ENCODE measurements at regions not wholly inside any gene's neighbourhood (a gene's known extent, or its start where the extent isn't known, plus 50 kb on each side); places are given as distances from the start of the nearest gene placed in this dataset.

DNA sequence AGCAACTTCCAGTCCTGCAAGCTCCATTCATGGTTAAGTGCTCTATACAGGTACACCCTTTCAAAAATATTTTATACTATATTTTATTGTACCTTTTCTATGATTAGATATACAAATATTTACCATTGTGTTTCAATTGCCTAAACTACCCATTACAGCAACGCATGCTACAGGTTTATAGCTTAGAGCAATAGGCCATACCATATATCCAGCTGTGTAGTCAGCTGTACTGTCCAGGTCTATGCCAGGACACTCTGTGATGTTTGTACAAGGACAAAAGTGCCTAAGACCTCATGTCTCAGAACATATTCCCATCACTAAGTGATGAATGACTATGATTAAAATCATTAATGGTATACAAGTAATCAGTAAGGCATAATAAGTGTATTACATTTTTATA is 368.7 kb downstream of the CMPK2 start (continued):
- TF ChIP-seq HMGXB4 (CRISPR knock-in tag; IDR thresholded peaks at IDR 0.05; ENCODE audit: borderline replicate concordance in 1 of 2, low read depth in 1 of 2) = no peak

- in situ Hi-C loops (cut with HindIII; ENCODE audit: extremely low pct_ligation_motif_present, low pct_unique_long_range_greater_than_20kb) = no loop called here
Measured at GRCh38 chr2:6498841-6499240, 366.9 kb downstream of the CMPK2 start.

More at GRCh38 chr2:6498841-6499240, 366.9 kb downstream of the CMPK2 start:
- Histone ChIP-seq H3K27me3 (ENCODE audit: control insufficient read depth in 1 of 2, insufficient read depth in 2 of 2, low read length in 2 of 2) (peaks cover 0 to 3% of the 10 kb centered on the region in 2 experiments; a peak in 1 of 5 replicates), H3K4me2 (ENCODE audit: low read depth, low read length) (no peak overlapping the region), H3K9me3 (ENCODE audit: low read length) (no peaks in the 10 kb centered on the region), H3K27ac (ENCODE audit: extremely low read length, insufficient read depth, low read length) (no peak overlapping the region), H3K36me3 (replicated peaks in 1 of 2; ENCODE audit: control insufficient read depth in 1 of 2, insufficient read depth in 2 of 2, low read length in 2 of 2) (no peaks in the 10 kb centered on the region), H3K4me3 (replicated peaks in 1 of 3; ENCODE audit: insufficient read depth in 1 of 3, low read depth in 2 of 3, low read length in 3 of 3) (no peak overlapping the region), H3K9ac (ENCODE audit: insufficient read depth, low read depth, low read length) (no peak overlapping the region), H4K20me1 (ENCODE audit: insufficient read depth, low read length) (no peaks in the 10 kb centered on the region), H3K79me2 (ENCODE audit: insufficient read depth, low read length) (no peaks in the 10 kb centered on the region), H3K4me1 (ENCODE audit: insufficient read depth, low read length) (no peaks in the 10 kb centered on the region), H2AFZ (ENCODE audit: low read length) (no peak overlapping the region)
- no TSS peak for BruUV-seq (replicated peaks)
- WGBS (ENCODE audit: low lambda C conversion rate) = 24% methylated on average over 6 of the region's 6 CpGs
- ATAC-seq (no peak), DNase-seq (ENCODE audit: low spot score) (no peak), FAIRE-seq (no peak)
- ChIA-PET CTCF (ENCODE audit: low intra/inter-chr PET ratio, low total read pairs) (no interaction called here), POLR2A (no interaction called here)
- TF ChIP-seq SMARCE1 (IDR thresholded peaks at IDR 0.05; ENCODE audit: borderline replicate concordance) (no peak), RBAK (CRISPR knock-in tag; IDR thresholded peaks at IDR 0.05) (no peak), ZNF660 (CRISPR knock-in tag; IDR thresholded peaks at IDR 0.05; ENCODE audit: borderline replicate concordance, low read depth) (no peak), ZSCAN5A (CRISPR knock-in tag; IDR thresholded peaks at IDR 0.05; ENCODE audit: borderline replicate concordance) (no peak), ZNF468 (CRISPR knock-in tag; IDR thresholded peaks at IDR 0.05) (no peak), ZNF333 (CRISPR knock-in tag; IDR thresholded peaks at IDR 0.05; ENCODE audit: borderline replicate concordance) (no peak), POLR2AphosphoS2 (IDR thresholded peaks at IDR 0.05; ENCODE audit: low read depth, low read length) (no peak), MAX (IDR thresholded peaks at IDR 0.05) (no peak)
- TF ChIP-seq, protein P1, sequence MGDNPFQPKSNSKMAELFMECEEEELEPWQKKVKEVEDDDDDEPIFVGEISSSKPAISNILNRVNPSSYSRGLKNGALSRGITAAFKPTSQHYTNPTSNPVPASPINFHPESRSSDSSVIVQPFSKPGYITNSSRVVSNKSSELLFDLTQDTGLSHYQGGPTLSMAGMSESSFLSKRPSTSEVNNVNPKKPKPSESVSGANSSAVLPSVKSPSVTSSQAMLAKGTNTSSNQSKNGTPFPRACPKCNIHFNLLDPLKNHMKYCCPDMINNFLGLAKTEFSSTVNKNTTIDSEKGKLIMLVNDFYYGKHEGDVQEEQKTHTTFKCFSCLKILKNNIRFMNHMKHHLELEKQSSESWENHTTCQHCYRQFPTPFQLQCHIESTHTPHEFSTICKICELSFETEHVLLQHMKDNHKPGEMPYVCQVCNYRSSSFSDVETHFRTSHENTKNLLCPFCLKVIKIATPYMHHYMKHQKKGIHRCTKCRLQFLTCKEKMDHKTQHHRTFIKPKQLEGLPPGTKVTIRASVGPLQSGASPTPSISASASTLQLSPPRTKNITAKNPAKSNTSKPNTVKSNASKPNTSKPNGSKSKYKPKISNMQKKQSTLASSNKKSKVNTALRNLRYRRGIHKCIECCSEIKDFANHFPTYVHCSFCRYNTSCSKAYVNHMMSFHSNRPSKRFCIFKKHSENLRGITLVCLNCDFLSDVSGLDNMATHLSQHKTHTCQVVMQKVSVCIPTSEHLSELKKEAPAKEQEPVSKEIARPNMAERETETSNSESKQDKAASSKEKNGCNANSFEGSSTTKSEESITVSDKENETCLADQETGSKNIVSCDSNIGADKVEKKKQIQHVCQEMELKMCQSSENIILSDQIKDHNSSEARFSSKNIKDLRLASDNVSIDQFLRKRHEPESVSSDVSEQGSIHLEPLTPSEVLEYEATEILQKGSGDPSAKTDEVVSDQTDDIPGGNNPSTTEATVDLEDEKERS (CRISPR knock-in tag; IDR thresholded peaks at IDR 0.05) = no peak
- intact Hi-C loops (cut with micrococcal nuclease; ENCODE audit: unreplicated experiment) = no loop called here

Data from HepG2 (cell line).